ENCODE measurements at regions not wholly inside any gene's neighbourhood (a gene's known extent, or its start where the extent isn't known, plus 50 kb on each side); places are given as distances from the start of the nearest gene placed in this dataset.

- no peak for TF ChIP-seq CTCF (IDR thresholded peaks at IDR 0.05; ENCODE audit: insufficient read depth, low read depth, low read length)
- no peak for TF ChIP-seq EZH2 (IDR thresholded peaks at IDR 0.05; ENCODE audit: insufficient read depth, low read length)
- no peak overlapping the region for H3K4me2 ChIP-seq (ENCODE audit: low read length)
- no peaks in the 10 kb centered on the region for H4K20me1 ChIP-seq (ENCODE audit: insufficient read depth, low read length)
- Mint-ChIP-seq H3K4me1 (ENCODE audit: low read depth, unreplicated experiment) (peaks cover 7% of the 10 kb centered on the region), H3K36me3 (ENCODE audit: low read depth, unreplicated experiment) (no peaks in the 10 kb centered on the region), H3K27me3 (ENCODE audit: low read depth, unreplicated experiment) (no peaks in the 10 kb centered on the region), H3K4me3 (ENCODE audit: unreplicated experiment) (no peak overlapping the region), H3K9me3 (ENCODE audit: unreplicated experiment) (no peaks in the 10 kb centered on the region), H3K27ac (ENCODE audit: unreplicated experiment) (no peak overlapping the region)
- H3K27me3 ChIP-seq (ENCODE audit: insufficient read depth, low read length), result no peaks in the 10 kb centered on the region
- no peaks in the 10 kb centered on the region for H3K79me2 ChIP-seq (ENCODE audit: insufficient read depth, low read length)
- H3K9ac ChIP-seq (ENCODE audit: low read length), result no peak overlapping the region
- DNase-seq (ENCODE audit: low read depth) (no peak), FAIRE-seq (no peak)
- H3K27ac ChIP-seq (ENCODE audit: low read depth, low read length), result no peak overlapping the region
- H2AFZ ChIP-seq (ENCODE audit: low read depth, low read length), result no peak overlapping the region
- no peaks in the 10 kb centered on the region for H3K4me1 ChIP-seq (ENCODE audit: insufficient read depth, low read length)
- no peaks in the 10 kb centered on the region for H3K36me3 ChIP-seq (ENCODE audit: insufficient read depth, low read length)
- no peak overlapping the region for H3K4me3 ChIP-seq (ENCODE audit: insufficient read depth, low read depth, low read length)
- H3K9me3 ChIP-seq (ENCODE audit: insufficient read depth, low read depth, low read length), result no peaks in the 10 kb centered on the region
These were observed 205.9 kb upstream of the TMEM161B start for GRCh38 chr5:88474574-88474973.

- no peaks in the 10 kb centered on the region for H3K4me1 ChIP-seq (ENCODE audit: insufficient read depth, low read length)
- no peak overlapping the region for H3K4me2 ChIP-seq (ENCODE audit: low read length)
- no peaks in the 10 kb centered on the region for H4K20me1 ChIP-seq (ENCODE audit: insufficient read depth, low read length)
- Mint-ChIP-seq H3K4me3 (ENCODE audit: unreplicated experiment) (no peak overlapping the region), H3K27me3 (ENCODE audit: low read depth, unreplicated experiment) (no peaks in the 10 kb centered on the region), H3K4me1 (ENCODE audit: low read depth, unreplicated experiment) (peaks cover 7% of the 10 kb centered on the region), H3K9me3 (ENCODE audit: unreplicated experiment) (no peaks in the 10 kb centered on the region), H3K36me3 (ENCODE audit: low read depth, unreplicated experiment) (no peaks in the 10 kb centered on the region), H3K27ac (ENCODE audit: unreplicated experiment) (no peak overlapping the region)
- H3K79me2 ChIP-seq (ENCODE audit: insufficient read depth, low read length), result no peaks in the 10 kb centered on the region
- DNase-seq (ENCODE audit: low read depth) (no peak), FAIRE-seq (no peak)
- no peak overlapping the region for H3K4me3 ChIP-seq (ENCODE audit: insufficient read depth, low read depth, low read length)
- H3K9me3 ChIP-seq (ENCODE audit: insufficient read depth, low read depth, low read length), result no peaks in the 10 kb centered on the region
- no peak overlapping the region for H3K27ac ChIP-seq (ENCODE audit: low read depth, low read length)
- no peak overlapping the region for H3K9ac ChIP-seq (ENCODE audit: low read length)
- no peaks in the 10 kb centered on the region for H3K27me3 ChIP-seq (ENCODE audit: insufficient read depth, low read length)
- TF ChIP-seq EZH2 (IDR thresholded peaks at IDR 0.05; ENCODE audit: insufficient read depth, low read length) (no peak), CTCF (IDR thresholded peaks at IDR 0.05; ENCODE audit: insufficient read depth, low read depth, low read length) (no peak)
- H3K36me3 ChIP-seq (ENCODE audit: insufficient read depth, low read length), result no peaks in the 10 kb centered on the region
- H2AFZ ChIP-seq (ENCODE audit: low read depth, low read length), result no peak overlapping the region
These were observed 202.1 kb upstream of the TMEM161B start for GRCh38 chr5:88470745-88471144.

GRCh38 chr5:88459971-88460370, 191.3 kb upstream of the TMEM161B start:
- Mint-ChIP-seq H3K36me3 (ENCODE audit: low read depth, unreplicated experiment) (no peaks in the 10 kb centered on the region), H3K27ac (ENCODE audit: unreplicated experiment) (no peak overlapping the region), H3K27me3 (ENCODE audit: low read depth, unreplicated experiment) (peaks cover 3% of the 10 kb centered on the region), H3K4me3 (ENCODE audit: unreplicated experiment) (no peak overlapping the region), H3K4me1 (ENCODE audit: low read depth, unreplicated experiment) (no peaks in the 10 kb centered on the region), H3K9me3 (ENCODE audit: unreplicated experiment) (no peaks in the 10 kb centered on the region)
- no peak overlapping the region for H3K4me2 ChIP-seq (ENCODE audit: low read length)
- H3K36me3 ChIP-seq (ENCODE audit: insufficient read depth, low read length), result no peaks in the 10 kb centered on the region
- TF ChIP-seq CTCF (IDR thresholded peaks at IDR 0.05; ENCODE audit: insufficient read depth, low read depth, low read length), result no peak
- H3K79me2 ChIP-seq (ENCODE audit: insufficient read depth, low read length), result no peaks in the 10 kb centered on the region
- FAIRE-seq (no peak), DNase-seq (ENCODE audit: low read depth) (no peak)
- no peak overlapping the region for H2AFZ ChIP-seq (ENCODE audit: low read depth, low read length)
- H3K4me1 ChIP-seq (ENCODE audit: insufficient read depth, low read length), result no peaks in the 10 kb centered on the region
- no peak overlapping the region for H3K27ac ChIP-seq (ENCODE audit: low read depth, low read length)
- H3K9me3 ChIP-seq (ENCODE audit: insufficient read depth, low read depth, low read length), result no peaks in the 10 kb centered on the region
- no peak overlapping the region for H3K4me3 ChIP-seq (ENCODE audit: insufficient read depth, low read depth, low read length)
- H4K20me1 ChIP-seq (ENCODE audit: insufficient read depth, low read length), result no peaks in the 10 kb centered on the region
- no peaks in the 10 kb centered on the region for H3K27me3 ChIP-seq (ENCODE audit: insufficient read depth, low read length)
- no peak overlapping the region for H3K9ac ChIP-seq (ENCODE audit: low read length)
